HEK293T (cell line): ENCODE measurements at regions not wholly inside any gene's neighbourhood (a gene's known extent, or its start where the extent isn't known, plus 50 kb on each side); places are given as distances from the start of the nearest gene placed in this dataset.

Source experiments
- ARNT ChIP-seq: fragments of 450-650 bp; IDR thresholded peaks from 2 replicates; pipeline ENCODE4 v1.6.1; 2017; ENCODE audit warnings: mild to moderate bottlenecking
- BHLHE40 ChIP-seq: fragments of 450-650 bp; IDR thresholded peaks from 2 replicates; pipeline ENCODE4 v1.6.1; 2016; ENCODE audit warnings: mild to moderate bottlenecking, moderate library complexity, borderline replicate concordance
- CTBP1 ChIP-seq: fragments of 450-650 bp; IDR thresholded peaks from 2 replicates; pipeline ENCODE4 v1.6.1; 2016; ENCODE audit warnings: borderline replicate concordance
- ELF4 ChIP-seq: fragments of 450-650 bp; IDR thresholded peaks from 2 replicates; pipeline ENCODE4 v1.6.1; 2017; ENCODE audit warnings: antibody characterized with exemption
- FOXA1 ChIP-seq: fragments of 450-650 bp; IDR thresholded peaks from 2 replicates; pipeline ENCODE4 v1.6.1; 2016; ENCODE audit warnings: mild to moderate bottlenecking
- FOXK2 ChIP-seq: fragments of 450-650 bp; IDR thresholded peaks from 2 replicates; pipeline ENCODE4 v1.6.1; 2016; ENCODE audit warnings: mild to moderate bottlenecking
- FOXM1 ChIP-seq: fragments of 450-650 bp; IDR thresholded peaks from 2 replicates; pipeline ENCODE4 v1.6.1; 2017; ENCODE audit warnings: mild to moderate bottlenecking, borderline replicate concordance
- L3MBTL2 ChIP-seq: fragments of 450-650 bp; conservative IDR thresholded peaks from 2 replicates; pipeline ENCODE4 v1.6.1; 2016; ENCODE audit warnings: mild to moderate bottlenecking
- LEF1 ChIP-seq: fragments of 450-650 bp; IDR thresholded peaks from 2 replicates; pipeline ENCODE4 v1.6.1; 2017; ENCODE audit warnings: mild to moderate bottlenecking, borderline replicate concordance
- SP1 ChIP-seq: fragments of 450-650 bp; IDR thresholded peaks from 2 replicates; pipeline ENCODE4 v1.6.1; 2017
- SUZ12 ChIP-seq: fragments of 450-650 bp; IDR thresholded peaks from 2 replicates; pipeline ENCODE4 v1.6.1; 2016; ENCODE audit warnings: mild to moderate bottlenecking
- TARDBP ChIP-seq: fragments of 450-650 bp; IDR thresholded peaks from 2 replicates; pipeline ENCODE4 v1.6.1; 2016

DNA sequence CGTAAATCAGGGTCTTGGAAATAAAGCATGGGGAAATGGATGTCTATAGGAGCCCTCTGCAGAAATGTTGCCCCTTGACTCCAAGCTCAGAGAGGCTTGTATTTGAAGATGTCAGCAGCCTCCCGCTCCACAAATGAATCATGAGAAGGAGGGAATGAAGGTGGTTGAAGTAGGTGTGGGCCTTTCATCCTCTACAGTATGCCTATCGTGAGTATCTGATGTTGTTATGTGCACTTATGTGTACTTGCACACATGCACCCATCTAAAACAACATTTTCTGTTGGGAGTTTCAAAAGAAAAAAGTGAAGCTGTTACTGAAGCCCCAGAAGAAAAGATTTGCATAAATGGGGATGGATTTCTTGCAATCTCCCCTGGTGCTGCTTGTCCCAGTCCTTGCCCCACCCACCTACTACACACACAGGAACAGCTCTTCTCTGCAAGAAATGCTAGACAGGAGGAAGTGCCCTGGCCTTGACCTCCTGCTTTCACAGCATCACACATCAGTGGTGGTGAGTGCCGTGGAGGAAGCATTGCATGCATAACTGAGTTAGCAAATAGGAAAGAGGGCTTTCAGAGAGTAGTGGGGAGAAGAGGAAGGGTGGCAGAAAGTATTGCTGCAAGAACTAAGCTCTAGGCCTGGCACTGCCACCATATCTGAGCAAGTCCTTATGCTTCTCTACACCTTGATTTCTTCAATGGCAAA is 156.1 kb downstream of the SNX18 start:
- TF ChIP-seq FOXA1 (no peak), SUZ12 (no peak), BHLHE40 (no peak), TARDBP (no peak), CTBP1 (no peak), LEF1 (no peak), ARNT (no peak), FOXK2 (no peak), FOXM1 (no peak), ELF4 (no peak), SP1 (no peak), L3MBTL2 (no peak)
